NCI-H524 (cell line): ENCODE measurements at regions not wholly inside any gene's neighbourhood (a gene's known extent, or its start where the extent isn't known, plus 50 kb on each side); places are given as distances from the start of the nearest gene placed in this dataset.

Experiments
- DNase-seq, 2 experiments: peaks; one replicate each; lab custom pipeline; 2025; lab: John Stamatoyannopoulos, UW

DNA sequence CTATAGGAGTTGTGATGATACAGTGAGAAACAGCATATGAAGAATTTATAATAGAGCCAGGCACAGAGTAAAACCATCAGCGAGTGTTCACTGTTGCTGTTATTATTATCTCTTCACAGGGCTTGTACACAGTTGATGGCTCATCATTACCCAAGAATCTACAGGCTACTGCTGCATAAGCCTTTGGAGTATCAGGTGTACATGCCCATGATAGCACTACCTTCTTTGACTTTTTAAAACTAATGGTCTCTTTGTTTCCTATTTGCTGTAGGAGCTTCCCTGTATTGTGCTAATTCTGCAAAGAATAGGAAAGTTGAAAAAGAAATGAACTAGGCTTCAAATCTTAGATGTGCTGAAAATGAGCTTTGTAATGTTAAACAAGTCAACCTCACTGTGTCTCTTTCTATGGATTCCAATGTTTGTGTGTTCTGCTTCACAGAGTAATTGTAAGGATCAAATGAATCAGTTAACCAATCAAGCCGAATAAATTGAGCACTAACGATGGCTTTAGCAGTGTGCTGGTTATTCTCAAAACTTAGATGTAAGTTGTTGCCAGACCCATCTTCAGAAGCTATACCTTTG lies 138.8 kb downstream of the TUSC7 start:
- DNase-seq: no peak

DNA sequence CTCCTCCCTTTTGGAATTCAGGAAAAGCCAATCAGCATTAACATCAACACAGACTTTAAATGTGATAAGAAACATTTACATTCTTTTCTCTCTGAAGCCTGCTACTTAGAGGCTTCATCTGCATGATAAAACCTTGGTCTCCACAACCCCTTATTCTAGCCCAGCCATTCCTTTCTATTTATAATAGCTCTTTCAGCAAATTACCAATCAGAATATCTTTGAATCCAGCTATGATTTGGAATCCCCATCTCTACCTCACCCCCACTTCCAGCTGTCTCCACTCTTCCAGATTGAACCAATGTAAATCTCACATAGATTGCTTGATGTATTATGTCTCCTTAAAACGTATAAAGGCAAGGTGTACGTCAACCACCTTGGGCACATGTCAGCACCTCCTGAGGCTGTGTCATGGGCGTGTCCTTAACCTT lies 139.7 kb downstream of the TUSC7 start:
- DNase-seq: no peak

DNA sequence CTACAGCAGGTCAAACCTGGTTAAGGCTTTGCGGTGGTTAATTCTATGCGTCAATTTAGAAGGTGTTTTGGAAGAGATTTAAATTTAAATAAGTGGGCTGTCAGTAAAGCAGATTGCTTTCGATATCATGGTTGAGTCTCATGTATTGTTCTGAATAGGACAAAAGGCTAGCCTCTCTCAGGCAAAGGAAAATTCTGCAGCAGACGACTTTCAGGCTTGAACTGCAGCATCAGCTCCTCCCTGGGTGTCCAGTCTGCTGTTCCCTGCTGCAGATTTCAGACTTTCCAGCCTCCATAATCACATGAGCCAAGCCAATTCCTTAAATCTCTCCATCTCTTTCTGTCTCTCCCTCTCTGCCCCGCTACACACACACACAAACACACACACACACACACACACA lies 143.2 kb downstream of the TUSC7 start:
- DNase-seq: no peak

DNA sequence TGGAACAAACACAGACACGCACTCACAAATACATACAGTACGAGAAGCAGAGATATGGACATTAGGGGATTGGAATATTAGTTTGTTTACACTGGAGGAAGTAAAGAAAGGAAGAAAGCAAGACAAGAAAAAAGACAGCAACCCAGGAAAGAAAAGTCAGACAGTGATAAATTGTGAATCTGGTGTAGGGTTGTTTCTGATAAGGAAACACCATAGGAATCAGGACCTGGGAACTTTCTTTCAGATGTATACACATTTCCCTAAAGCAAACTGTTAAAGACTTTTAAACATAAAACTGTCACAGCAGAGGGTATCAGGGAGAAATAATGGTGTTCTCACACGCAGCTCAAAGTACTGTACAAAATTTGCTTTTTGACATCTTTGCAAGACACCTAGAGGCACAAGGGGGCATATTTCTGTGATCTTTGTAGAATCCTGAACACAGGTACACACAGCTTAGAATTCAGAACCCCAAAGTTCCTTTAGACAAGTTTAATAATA lies 153.7 kb downstream of the TUSC7 start:
- DNase-seq: no peak

DNA sequence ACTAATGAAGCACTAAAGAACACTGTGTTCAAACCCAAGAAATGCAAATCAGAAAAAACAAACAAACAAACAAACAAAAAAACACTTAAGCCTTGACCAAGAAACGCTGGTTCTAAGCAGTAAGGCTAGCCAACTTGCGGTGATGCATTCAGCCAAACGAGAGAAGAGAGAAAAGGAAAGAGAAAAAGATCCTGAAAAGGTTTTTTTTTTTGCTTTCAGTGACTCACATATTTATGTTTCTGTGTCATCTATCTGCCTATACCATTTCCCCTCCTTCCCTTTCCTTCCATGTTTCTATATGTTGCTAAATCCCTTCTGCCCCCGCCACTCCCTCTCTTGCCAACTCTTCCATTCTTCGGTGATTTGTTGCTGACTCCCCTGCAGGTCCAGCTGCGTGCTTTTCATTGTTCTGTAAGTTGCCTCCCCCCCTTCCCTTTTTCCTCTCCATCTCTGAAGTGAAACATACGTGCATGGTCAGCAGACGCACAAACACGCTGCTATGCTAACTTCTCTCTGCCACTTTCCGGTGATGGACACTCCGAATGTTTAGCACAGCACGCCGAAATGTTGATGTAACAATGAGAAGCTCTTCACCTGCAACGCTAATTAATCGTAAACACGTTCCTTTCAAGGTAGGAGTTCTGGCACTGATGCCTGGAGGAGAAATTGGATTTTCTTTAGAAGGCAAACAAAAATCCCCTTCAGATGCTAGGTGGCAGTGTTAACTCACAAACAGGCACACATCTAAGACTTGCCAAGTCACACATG lies 154.4 kb downstream of the TUSC7 start:
- DNase-seq: peak; percentile 33 to 81

DNA sequence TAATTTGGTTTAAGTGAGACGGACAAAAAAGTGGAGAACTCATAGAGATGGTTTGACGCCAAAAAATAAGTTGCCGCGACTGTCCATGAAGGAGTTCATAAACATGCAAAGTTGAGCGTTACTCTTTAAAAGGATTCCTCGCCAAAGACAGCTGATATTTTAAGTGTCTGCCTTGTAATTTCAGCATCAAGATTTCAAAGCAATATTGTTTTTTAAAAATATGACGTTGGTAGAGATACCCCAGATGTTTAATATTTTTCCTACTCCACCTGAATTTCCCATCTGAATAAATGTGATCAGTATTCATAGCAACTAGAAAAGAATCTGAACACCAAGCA lies 155.0 kb downstream of the TUSC7 start:
- no peak for DNase-seq

DNA sequence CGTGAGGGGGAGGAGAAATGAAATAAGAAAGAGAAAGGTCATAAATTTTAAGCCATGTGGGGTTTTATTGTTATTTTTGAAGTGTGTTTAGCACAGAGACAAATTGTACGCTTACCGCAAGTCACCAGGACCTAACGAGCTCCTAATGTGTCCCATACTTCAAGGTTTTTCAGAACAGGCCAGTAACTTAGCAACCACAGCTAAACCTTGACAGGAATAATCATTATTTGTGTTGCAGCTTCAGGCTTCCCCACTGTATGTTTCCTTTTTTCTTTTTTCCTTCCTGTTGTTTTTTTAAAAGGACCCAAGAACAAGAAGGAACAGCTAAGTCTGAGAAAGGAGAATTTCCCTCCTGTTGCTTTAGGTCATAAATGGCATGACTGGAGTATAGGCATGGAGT lies 160.8 kb downstream of the TUSC7 start:
- DNase-seq: no peak

DNA sequence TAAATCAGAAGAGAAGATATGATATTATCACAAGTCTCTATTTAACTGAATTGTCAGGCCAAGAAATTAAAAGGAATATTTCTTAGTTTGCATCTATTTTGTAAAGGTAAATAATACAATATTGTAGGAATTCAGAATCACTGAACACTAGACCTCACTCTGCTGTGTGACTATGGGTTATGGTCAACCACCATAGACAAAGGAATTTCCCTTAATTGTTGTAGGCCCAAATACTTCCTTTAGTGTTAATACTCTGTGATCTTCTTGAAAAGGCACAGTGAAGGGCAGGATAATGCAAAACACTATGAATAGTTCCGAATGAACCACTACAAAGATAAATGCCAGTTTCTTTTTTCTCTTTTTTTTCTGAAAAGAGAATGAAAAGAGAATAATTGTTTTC lies 162.3 kb downstream of the TUSC7 start:
- no peak for DNase-seq

DNA sequence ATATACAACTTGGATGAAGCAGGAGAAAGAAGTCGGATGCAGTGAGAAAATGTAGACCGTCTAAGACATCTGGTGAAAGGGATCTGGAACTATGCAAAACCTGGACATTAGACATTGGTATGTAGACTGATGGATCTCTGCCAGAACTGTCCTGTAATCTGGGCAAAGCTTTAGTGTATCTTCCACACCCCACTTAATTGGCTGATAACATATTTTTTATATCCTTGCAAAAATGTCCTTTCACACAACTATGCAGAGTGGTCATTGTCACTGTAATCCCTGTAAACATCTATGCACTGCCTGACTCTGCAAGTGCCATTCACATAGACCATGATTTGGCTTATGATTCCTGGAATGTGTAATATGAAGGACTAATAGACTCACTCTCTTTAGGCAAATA lies 163.1 kb downstream of the TUSC7 start:
- no peak for DNase-seq

DNA sequence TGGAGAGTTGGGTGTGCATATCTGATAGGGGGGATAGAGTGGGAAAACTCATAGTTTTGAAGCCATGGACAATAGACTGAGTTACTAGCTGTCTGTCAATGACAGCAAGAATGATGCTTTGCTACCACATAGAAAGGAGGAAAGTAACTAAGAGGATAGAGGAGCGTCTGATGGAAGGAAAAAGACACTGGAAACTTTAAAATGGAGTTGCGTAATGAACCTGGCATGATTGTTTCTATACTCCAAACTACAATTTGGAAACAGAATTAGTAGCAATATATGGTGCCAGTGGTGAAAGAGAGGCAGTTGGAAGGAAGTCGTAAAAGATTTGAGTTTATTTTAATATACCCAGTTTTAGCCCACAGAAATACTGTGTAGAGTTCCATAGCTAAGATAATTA lies 163.6 kb downstream of the TUSC7 start:
- DNase-seq: no peak

DNA sequence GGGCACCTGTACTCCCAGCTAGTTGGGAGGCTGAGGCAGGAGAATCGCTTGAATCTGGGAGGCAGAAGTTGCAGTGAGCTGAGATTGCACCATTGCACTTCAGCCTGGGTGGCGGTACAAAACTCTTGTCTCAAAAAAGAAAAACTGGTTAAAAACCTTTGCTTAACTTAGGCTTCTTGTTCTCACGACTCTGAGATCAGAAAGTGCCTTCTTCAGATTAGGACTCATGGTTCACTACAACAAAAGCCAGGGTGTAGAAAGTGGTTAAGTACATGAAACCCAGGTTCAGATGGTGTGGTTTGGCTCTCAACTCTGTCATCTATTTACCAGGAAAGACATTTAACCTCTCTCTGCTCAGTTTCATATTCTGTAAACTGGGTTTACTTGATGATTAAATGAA lies 168.4 kb downstream of the TUSC7 start:
- DNase-seq: no peak

DNA sequence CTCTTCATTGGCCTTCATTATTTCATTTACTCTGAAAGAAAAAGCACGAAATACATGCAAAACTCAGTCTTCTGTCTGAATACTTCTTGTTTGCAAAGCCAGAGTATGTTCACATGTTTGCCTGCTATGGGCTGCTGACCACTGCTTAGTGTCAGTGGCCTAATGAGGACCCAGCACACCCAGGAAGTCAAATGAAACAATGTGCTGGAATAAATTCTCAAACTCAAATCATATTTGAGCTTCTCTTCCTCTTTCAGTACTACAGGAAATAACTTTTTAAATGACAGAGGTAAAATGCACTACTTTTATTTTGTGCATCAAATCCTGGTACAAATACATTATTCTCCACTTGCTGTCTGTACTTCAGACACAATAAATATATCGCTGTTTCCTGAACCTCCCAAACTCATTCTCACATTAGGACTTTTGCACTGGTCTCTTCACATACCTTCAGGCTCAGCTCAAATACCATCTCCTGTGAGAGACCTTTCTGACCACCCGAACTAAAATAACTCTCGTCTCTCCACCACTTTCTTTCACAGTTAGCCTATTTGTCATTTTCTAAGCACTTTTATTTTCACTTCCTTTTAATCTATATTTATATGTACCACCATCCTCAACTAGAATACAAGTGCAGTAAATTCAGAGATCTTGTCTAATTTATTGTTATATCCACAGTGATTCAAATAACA lies 176.8 kb downstream of the TUSC7 start:
- DNase-seq: no peak

DNA sequence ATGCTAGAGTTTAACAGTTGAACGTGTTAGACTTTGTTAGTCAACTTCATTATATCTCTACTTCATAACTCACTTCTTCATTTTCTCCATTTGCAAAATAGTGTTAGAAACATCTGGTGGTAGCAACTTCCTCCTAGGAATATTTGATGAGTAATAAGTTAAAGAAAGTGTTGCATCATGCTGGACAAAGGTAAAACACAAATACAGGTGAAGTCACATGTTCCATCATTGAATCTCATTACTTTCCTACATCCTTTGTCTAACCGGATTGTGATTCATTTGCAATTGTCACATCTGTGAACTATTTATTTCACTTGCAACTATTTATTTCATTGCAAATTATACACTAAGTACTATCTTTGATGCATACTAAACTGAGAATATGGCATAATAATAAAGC lies 186.5 kb downstream of the TUSC7 start:
- DNase-seq: no peak

DNA sequence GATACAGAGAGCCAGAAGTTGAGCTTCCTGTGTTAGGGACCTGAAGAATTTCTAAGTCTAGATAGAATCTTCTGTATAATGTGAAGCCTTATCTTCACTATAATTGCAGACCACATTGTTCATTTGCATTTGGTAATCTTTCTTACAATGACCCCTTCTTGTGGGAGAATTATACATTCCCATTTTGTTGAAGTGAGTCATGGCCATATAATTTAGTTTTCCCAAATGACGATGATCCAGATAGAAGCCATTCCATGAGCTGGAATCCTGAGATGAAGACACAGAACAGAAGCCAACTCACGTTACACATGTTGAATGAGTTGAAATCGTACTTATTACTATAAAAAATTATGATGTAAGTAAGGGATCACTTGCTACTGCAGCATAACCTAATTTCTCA lies 187.8 kb downstream of the TUSC7 start:
- no peak for DNase-seq

DNA sequence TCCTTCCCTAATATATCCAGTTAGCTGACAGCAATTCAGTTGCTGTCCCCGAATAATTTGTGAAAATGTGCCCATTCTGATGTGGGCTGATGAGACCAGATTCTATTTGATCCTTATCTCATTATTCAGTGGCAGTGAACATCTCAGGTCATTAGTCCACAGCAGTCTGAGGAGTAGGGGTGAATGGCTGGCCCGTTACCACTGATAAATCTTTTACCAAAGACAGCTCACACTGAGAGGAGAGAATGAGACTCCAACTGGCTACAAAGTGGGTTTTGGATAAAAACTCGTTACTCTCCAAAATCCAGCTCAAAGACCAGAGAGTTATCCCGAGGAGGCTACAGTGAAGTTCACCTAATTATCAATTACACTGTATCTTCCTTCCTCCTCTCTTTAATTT lies 189.7 kb downstream of the TUSC7 start:
- no peak for DNase-seq

DNA sequence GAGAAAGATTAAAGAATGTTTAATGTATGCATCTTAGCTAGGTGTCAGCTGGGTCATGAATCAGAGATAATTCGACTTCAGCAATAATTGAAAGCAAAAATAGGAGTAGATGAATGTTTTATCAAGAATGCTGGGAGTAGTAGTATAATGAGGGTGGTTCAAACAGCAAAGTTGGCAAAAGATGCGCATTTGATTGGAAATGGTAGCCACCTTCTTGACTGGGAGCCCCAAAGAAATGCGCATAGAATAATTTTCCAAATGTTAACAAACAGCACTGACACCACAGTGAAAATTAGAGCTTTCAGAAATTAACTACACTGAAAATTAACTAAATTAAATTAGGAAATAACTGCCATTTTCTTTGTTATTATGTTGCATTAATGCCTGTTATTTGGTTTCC lies 195.8 kb downstream of the TUSC7 start:
- no peak for DNase-seq

DNA sequence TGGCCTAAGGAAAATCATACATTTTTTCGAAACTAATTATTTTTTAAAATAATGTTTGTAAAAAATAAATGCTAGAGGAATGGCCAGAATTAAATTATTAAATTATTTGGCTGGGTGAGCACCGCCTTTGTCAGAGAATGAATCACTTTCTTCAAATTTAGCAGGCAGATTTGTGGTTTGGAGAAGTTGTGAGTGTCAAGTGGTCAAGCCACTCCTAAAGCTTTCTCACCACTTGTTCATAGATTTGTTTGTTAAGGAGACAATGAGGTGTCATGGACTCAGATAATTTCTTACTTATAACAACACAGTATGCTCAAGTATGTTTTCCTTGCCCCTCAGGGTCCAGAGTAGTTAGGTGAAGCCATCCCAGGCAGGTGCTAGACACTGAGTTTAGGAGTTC lies 196.2 kb downstream of the TUSC7 start:
- DNase-seq: no peak

DNA sequence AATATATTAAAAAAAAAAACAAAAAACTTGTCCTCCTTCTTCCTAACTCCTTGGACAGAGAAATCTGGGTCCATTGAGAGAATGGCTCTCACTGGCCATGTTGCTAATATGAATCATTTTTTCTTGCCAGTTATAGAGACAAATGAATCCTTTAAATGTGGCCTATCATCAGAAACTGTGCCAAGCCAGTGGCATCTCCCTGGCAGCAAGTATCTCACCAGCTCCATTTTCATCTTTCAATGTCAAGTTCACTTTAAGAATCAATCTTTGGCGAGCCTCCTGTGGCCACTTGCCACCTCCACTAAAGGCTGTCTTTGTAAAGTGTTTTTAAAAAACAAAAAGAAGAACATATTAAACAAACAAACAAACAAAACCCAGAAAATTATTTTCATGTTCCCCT lies 202.5 kb downstream of the TUSC7 start:
- no peak for DNase-seq

DNA sequence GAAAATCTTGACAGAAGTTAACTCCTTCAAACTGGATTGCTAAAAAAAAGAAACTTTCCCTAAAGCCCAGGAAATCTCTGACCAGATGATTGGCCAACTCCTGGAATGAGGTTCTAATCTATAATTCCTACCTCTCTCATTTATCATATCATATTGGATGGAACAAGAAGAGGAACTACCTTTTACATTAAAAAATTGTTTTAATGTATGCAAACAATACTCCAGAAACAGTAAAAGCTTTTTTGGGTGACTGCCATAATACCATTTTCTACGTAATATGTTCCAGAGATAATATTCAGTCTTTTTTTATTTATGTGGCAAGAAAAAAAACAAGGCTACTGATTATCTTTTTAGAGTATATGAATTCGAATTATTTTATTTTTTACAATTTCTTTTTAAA lies 204.4 kb downstream of the TUSC7 start:
- DNase-seq: no peak

DNA sequence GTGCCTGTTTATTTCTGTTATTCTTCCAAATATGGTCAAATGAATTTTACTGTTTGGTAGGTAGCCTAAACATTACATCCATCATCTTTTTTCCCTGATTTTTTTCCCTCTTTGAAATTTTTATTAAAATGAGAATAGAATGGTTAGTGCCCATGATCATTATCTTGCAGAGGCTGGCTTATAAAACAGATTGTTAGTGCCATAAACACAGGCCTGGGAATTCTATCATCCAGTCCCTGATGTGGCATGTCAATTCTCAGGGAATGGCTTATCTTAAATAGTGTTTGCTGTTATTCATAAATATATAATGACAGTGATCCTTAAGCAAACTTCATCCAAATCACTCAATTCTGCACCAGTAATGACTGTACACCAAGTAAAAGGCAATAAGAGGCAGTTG lies 207.3 kb downstream of the TUSC7 start:
- no peak for DNase-seq

DNA sequence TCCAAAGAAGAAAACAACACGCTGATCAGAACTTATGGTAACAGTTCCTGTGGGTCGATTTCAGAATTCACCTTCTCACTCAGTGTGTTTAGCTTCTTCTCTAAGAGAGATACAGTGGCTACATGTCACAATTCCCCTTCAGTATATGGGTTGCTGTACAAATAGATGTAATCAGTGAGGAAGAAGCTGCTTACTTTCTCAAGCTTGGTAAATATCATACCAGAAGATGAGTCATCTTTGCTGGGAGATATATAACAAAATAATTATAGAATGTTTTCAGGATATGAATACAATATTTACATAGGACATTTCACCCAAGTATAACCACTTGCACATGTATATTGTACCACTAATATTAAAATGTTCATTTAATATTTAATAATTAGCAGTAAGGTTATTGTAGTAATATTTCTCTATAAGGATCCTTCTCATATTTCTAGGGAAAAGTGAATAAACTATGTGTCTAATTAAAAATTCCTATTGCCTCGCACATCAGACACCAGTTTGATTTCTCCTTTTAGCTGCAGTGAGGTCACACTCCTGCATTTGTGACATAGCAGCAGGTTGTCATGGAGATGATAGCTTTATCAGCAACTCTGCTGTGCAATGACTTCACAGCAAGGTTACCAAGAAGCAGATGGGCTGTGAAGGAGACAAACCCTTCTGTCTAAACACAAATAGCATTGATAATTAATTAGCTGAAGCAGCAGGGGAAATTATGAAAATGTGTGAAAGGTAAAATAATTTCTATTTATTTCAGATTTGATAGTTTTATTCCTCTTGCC lies 211.4 kb downstream of the TUSC7 start:
- peak in 1 of 2 experiments; percentile 15 for DNase-seq

DNA sequence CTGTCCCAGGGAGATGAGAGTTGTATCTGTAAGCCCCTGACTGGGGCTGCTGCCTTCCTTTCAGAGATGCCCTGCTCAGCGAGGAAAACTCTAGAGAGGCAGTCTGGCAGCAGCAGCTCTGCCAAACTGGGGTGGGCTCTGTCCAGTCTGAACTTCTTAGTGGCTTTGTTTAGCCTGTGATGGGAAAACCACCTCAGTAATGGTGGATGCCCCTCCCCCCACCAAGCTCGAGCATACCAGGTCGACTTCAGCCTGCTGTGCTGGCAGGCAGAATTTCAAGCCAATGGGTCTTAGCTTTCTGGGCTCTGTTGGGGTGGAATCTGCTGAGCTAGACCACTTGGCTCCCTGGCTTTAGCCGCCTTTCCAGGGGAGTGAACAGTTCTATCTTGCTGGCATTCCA lies 218.3 kb downstream of the TUSC7 start:
- no peak for DNase-seq
